CD4-positive, alpha-beta T cell treated with Interleukin-12 subunit alpha and Interleukin-12 subunit beta, for 1 hour (primary cell): ENCODE measurements at regions not wholly inside any gene's neighbourhood (a gene's known extent, or its start where the extent isn't known, plus 50 kb on each side); places are given as distances from the start of the nearest gene placed in this dataset.

ENCODE experiments used
- DNase-seq: peaks from one replicate; pipeline ENCODE4 v3.0.0-alpha.2; 2020

- no peak for DNase-seq
Measured at GRCh38 chr1:201711811-201712210, 117.1 kb upstream of the IPO9 start.

GRCh38 chr1:201712387-201713085 lies 116.4 kb upstream of the IPO9 start:
- DNase-seq: no peak

- no peak for DNase-seq
Measured at GRCh38 chr1:201713086-201713810, 115.7 kb upstream of the IPO9 start.

GRCh38 chr1:201714542-201715329 lies 114.2 kb upstream of the IPO9 start:
- peak; percentile 8 for DNase-seq

GRCh38 chr1:201715351-201715750 lies 113.6 kb upstream of the IPO9 start:
- DNase-seq: no peak

GRCh38 chr1:201715801-201716741 lies 112.9 kb upstream of the IPO9 start:
- peak; percentile 22 for DNase-seq

GRCh38 chr1:201716742-201717135 lies 112.2 kb upstream of the IPO9 start:
- no peak for DNase-seq

- DNase-seq: no peak
Measured at GRCh38 chr1:201717286-201717685, 111.7 kb upstream of the IPO9 start.

GRCh38 chr1:201718346-201719202 lies 110.4 kb upstream of the IPO9 start:
- no peak for DNase-seq

- no peak for DNase-seq
Measured at GRCh38 chr1:201719812-201720521, 109.0 kb upstream of the IPO9 start.

GRCh38 chr1:201720522-201720844 lies 108.5 kb upstream of the IPO9 start:
- no peak for DNase-seq

GRCh38 chr1:201721082-201722049 lies 107.6 kb upstream of the IPO9 start:
- DNase-seq: no peak

- DNase-seq: no peak
Measured at GRCh38 chr1:201724039-201724765, 104.8 kb upstream of the IPO9 start.

GRCh38 chr1:201724766-201725118 lies 104.2 kb upstream of the IPO9 start:
- DNase-seq: no peak

GRCh38 chr1:201726700-201727099 lies 102.3 kb upstream of the IPO9 start:
- DNase-seq: no peak

- DNase-seq: no peak
Measured at GRCh38 chr1:201728731-201729130, 100.2 kb upstream of the IPO9 start.

GRCh38 chr1:201729973-201730608 lies 98.9 kb upstream of the IPO9 start:
- no peak for DNase-seq

GRCh38 chr1:201730611-201731010 lies 98.3 kb upstream of the IPO9 start:
- no peak for DNase-seq

- DNase-seq: no peak
Measured at GRCh38 chr1:201731142-201731541, 97.8 kb upstream of the IPO9 start.
